Bronchial epithelial cell (primary cell): ENCODE measurements at regions not wholly inside any gene's neighbourhood (a gene's known extent, or its start where the extent isn't known, plus 50 kb on each side); places are given as distances from the start of the nearest gene placed in this dataset.

Experiments used
- DNase-seq: peaks from one replicate; pipeline ENCODE4 v3.0.0-alpha.2; 2010; ENCODE audit warnings: low read depth
- FAIRE-seq: peaks from 2 replicates; lab custom pipeline; 2011; peaks lifted over from hg19 to GRCh38; lab: Jason Lieb, UNC
- H3K27me3 ChIP-seq: 2 replicates; pipeline ENCODE4 v1.5.1; 2011; ENCODE audit warnings: low read length; ENCODE audit not compliant: control insufficient read depth, insufficient read depth
- H3K36me3 ChIP-seq: 2 replicates; pipeline ENCODE4 v1.5.1; 2011; ENCODE audit warnings: low read length; ENCODE audit not compliant: control insufficient read depth, insufficient read depth
- H3K4me3 ChIP-seq: 2 replicates; pipeline ENCODE4 v1.5.1; 2011; ENCODE audit warnings: mild to moderate bottlenecking, low read depth, low read length, control low read depth
- CTCF ChIP-seq: IDR thresholded peaks from 2 replicates; pipeline ENCODE4 v1.5.1; 2011; ENCODE audit warnings: mild to moderate bottlenecking, moderate library complexity, low read length, control low read depth, inconsistent platforms; ENCODE audit not compliant: insufficient read depth, severe bottlenecking

DNA sequence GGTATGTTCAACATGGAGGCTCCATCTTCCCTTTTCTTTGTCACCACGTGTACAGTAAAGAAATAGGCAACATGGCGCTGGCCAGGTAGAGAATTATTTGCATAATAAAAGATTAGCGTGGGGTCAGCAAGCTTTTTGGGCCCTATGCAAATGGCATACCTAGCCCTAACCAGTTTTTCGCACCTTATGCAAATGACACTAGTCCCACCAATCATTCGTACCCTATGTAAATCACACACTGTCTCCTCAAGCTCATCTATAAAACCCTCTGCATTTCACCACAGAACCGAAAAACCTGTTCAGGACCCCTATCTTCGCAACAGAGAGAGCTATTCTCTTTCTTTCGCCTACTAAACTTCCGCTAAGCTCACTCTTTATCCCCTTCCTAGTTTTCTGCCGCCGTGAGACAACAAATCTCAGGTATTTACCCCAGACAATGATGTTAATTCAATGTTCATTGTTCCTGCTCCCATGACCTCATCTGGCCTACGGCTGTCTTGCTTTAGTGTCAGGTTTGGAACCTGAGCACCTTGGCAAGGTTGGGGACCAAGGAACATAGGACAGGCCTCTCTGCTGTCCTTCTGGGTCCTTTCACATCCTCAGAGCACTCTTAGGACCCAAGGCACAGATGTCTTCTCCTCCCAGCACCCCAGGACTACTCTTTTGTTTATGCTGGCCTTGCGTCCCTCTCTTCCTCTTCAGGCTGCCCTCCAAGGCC, 180.7 kb upstream of the RAI14 start:
- FAIRE-seq (no peak), DNase-seq (no peak)
- H3K27me3 ChIP-seq = no peaks in the 10 kb centered on the region
- TF ChIP-seq CTCF = no peak
- H3K36me3 ChIP-seq = no peaks in the 10 kb centered on the region
- no peak overlapping the region for H3K4me3 ChIP-seq

DNA sequence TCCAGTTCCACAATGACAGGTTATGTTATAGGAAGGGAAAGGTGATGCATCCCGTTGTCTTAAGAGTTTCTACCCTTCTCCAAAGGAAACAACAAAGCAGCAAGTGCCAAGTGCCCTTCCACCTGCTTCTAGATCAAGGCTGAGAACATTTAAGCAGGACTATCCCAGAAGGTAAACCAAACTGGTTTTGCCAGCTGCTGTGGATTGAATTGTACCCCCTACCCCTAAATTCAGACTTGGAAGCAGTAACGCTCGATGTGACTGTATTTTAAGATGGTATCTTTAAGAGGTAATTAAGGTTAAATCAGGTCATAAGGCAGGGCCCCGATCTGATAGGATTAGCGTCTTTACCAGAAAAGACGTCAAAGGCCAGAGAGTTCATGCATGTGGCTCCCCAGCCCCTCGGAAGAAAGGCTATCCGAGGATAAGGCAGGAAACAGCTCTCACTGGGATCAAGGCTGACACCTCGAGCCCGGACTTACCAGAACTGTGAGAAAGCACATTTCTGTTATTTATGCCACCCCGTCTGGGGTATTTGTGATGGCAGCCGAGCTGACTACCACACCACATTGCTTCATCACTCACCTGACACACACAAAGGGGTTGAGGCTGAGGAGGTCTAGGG, 179.1 kb upstream of the RAI14 start:
- no peak overlapping the region for H3K4me3 ChIP-seq
- H3K27me3 ChIP-seq = no peaks in the 10 kb centered on the region
- DNase-seq = no peak
- FAIRE-seq = no peak
- H3K36me3 ChIP-seq = no peaks in the 10 kb centered on the region
- TF ChIP-seq CTCF = no peak

GRCh38 chr5:34480810-34481528, 175.2 kb upstream of the RAI14 start:
- FAIRE-seq (no peak), DNase-seq (no peak)
- Histone ChIP-seq H3K36me3 (no peaks in the 10 kb centered on the region), H3K4me3 (no peak overlapping the region), H3K27me3 (no peaks in the 10 kb centered on the region)
- no peak for TF ChIP-seq CTCF

DNA sequence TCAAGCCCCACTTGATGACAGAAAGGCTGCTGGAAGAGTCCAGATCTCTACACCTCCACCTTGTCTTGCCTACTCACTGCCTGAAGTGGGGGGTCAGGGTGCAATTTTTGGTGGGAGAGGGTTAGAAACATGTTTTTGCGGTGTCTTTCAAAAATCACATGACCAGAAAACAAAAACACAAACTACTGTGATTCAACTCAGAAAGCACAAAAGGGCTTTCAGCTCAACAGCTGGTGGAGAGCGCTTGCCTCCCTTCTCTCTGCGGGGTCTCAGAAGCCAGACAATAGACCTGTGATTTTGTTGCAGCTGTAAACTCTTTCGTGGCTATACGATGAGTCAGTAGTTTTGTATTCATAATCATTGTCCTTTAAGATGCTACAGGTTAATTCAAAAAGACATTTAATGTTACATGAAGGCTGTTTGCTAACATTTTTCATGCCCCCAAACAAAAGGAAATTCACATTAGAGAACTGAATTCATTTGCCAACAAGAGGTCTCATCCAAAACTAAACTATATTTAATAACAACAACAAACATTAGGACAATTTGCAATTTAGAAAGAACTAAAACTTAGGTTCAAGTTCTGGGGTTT, 172.6 kb upstream of the RAI14 start:
- FAIRE-seq = no peak
- DNase-seq = no peak
- TF ChIP-seq CTCF = no peak
- no peaks in the 10 kb centered on the region for H3K36me3 ChIP-seq
- no peak overlapping the region for H3K4me3 ChIP-seq
- H3K27me3 ChIP-seq = no peaks in the 10 kb centered on the region

DNA sequence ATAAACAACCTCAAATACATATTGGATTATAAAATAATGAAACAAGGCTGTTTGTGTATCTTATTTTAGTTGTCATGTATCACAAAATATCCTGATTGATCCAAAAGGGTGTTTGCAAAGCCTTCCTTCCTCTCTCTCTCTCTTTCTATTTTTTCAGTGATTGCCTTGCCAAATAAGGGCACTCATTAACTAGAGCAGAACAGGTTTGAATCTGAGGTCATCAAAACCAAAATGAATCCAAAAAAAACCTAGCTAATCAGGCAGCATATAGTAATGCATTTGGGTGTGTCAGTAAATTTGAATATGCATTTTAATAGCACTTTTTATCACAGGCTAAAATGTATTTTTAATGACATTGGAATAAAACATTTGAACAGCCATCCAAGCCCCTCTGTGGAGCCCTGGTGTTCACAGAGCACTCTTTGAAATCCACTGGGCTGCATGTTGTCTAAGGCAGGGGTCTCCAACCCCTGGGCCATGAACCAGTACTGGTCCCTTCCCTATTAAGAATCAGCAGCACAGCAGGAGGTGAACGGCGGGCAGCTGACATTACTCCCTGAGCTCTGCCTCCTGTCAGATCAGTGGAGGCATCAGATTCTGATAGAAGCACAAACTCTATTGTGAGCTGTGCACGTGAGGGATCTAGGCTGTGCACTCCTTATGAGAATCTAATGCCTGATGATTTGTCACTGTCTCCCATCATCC, 171.8 kb upstream of the RAI14 start:
- no peak overlapping the region for H3K4me3 ChIP-seq
- H3K36me3 ChIP-seq = no peaks in the 10 kb centered on the region
- H3K27me3 ChIP-seq = no peaks in the 10 kb centered on the region
- FAIRE-seq = no peak
- no peak for TF ChIP-seq CTCF
- DNase-seq = no peak
